ES-I3 (cell line): ENCODE measurements at regions not wholly inside any gene's neighbourhood (a gene's known extent, or its start where the extent isn't known, plus 50 kb on each side); places are given as distances from the start of the nearest gene placed in this dataset.

Experiments
- H3K36me3 ChIP-seq: 2 replicates; pipeline ENCODE4 v1.6.1; 2013; ENCODE audit warnings: mild to moderate bottlenecking, low read length, control low read depth, moderate library complexity; ENCODE audit not compliant: insufficient read depth
- H3K4me1 ChIP-seq: 2 replicates; pipeline ENCODE4 v1.6.1; 2013; ENCODE audit warnings: mild to moderate bottlenecking, control low read depth, low read length; ENCODE audit not compliant: insufficient read depth
- H3K9ac ChIP-seq: 2 replicates; pipeline ENCODE4 v1.6.1; 2013; ENCODE audit warnings: low read depth, mild to moderate bottlenecking, low read length, moderate library complexity
- H3K9me3 ChIP-seq: 2 replicates; pipeline ENCODE4 v1.6.1; 2013; ENCODE audit warnings: mild to moderate bottlenecking, low read length, moderate library complexity; ENCODE audit not compliant: control insufficient read depth, insufficient read depth

DNA sequence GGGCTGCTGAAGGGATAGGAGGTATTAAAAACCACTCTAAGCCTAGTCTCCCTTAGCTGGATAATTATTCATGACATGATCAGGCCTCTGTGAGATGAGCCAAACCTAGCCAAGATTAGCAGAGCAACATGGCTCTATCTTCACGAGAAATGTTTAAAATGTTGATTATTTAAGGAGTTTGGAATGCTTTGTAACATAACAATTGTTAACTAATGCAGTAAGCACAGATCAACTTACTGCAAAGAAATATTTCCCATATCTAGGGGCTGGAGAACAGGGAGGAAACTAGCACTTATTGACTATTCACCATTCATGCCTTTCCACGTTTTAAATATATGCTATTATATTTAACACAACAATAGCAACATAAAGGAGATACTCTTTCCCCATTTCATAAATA, 833.7 kb upstream of the CHAC2 start:
- H3K9ac ChIP-seq = no peak overlapping the region
- no peaks in the 10 kb centered on the region for H3K36me3 ChIP-seq
- peaks cover 3% of the 10 kb centered on the region; the same call in 1 of the 2 replicates for H3K9me3 ChIP-seq
- H3K4me1 ChIP-seq = no peaks in the 10 kb centered on the region; the same call in 1 of the 2 replicates

DNA sequence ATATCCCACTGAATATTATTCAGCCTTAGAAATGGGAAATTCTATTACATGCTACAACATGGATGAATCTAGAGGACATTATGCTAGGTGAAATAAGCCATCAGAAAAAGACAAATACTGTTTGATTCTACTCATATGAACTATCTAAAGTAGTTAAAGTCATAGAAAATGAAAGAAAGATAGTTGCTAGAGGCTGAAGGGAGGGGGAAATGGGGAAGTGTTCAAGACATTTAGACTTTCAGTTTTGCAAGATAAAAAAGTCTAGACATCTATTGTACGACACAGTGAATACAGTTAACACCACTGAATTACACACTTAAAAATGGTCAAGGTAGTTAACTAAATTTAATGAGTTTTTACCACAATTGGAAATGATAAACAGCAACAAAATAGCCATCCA, 835.9 kb upstream of the CHAC2 start:
- no peaks in the 10 kb centered on the region; the same call in 1 of the 2 replicates for H3K4me1 ChIP-seq
- peaks cover 3% of the 10 kb centered on the region for H3K9me3 ChIP-seq
- H3K36me3 ChIP-seq = no peaks in the 10 kb centered on the region
- no peak overlapping the region for H3K9ac ChIP-seq

DNA sequence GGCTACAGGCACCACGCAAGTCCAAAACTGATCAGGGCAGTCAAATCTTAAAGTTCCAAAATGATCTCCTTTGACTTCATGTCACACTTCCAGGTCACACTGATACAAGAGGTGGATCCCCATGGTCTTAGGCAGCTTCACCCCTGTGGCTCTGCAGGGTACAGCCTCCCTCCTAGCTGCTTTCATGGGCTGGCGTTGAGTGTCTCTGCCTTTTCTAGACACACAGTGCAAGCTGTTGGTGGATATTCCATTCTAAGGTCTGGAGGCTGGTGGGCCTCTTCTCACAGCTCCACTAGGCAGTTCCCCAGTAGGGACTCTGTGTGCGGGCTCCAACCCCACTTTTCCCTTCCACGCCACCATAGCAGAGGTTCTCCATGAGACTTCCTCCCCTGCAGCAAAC, 838.2 kb upstream of the CHAC2 start:
- H3K4me1 ChIP-seq = no peaks in the 10 kb centered on the region; the same call in 1 of the 2 replicates
- no peaks in the 10 kb centered on the region for H3K36me3 ChIP-seq
- H3K9ac ChIP-seq = no peak overlapping the region
- H3K9me3 ChIP-seq = peaks cover 3% of the 10 kb centered on the region

DNA sequence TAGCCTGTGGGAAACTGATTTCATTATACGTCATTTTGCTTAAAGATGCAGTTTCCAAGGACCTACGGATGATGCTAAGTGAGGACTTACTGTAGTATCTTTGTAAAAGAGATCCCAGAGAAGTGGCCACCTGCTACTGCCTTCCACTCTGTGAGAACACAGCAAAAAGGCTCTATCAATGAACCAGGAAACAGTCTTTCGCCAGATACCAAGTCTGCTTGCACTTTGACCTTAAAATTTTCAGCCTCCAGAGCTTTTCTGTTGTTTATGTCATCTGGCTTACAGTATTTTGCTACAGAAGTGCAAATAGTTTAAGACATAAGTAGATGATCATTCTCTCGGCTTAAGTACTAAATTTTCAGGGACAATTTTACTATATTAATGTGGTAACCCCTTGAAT, 847.9 kb upstream of the CHAC2 start:
- H3K9ac ChIP-seq = no peak overlapping the region
- H3K4me1 ChIP-seq = no peaks in the 10 kb centered on the region
- H3K36me3 ChIP-seq = no peaks in the 10 kb centered on the region
- no peaks in the 10 kb centered on the region for H3K9me3 ChIP-seq

DNA sequence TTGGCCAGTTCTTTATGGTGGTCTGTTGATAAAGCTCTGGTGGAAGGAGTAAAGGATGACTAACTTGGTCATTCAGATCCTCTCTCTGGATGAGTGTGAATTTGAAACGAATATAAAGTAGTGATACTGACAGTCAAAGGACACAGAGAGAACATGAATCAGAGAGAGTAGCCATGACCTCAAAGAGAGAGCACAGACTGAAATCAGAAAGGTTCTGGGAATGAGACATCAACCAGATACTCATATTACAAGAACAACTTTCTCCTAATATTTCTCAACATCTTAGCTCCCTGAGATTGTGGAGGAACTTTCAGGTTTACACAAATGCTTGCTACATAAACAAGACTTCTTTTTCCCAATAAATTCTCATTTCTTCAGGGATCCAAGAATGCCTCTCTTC, 849.1 kb upstream of the CHAC2 start:
- no peaks in the 10 kb centered on the region for H3K9me3 ChIP-seq
- H3K36me3 ChIP-seq = no peaks in the 10 kb centered on the region
- H3K4me1 ChIP-seq = no peaks in the 10 kb centered on the region
- H3K9ac ChIP-seq = no peak overlapping the region

DNA sequence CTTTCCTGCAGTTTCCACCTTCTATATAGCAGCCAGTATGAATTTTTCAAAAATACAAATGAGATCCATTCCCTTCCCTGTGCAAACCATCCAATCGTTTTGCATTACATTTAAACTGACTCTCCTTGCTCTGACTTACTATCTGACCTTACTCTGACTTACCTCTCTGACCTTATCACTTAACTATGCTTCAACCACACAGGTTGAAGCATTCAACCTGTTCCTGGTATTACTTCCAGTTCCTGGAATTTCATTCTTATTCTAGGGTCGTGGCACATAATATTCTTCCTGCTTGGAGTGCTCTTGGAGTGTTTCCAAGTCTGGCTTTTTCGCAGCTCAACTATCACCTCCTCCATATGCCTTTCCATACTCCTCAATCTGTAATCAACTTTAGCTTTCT, 850.6 kb upstream of the CHAC2 start:
- H3K9ac ChIP-seq = no peak overlapping the region
- H3K36me3 ChIP-seq = no peaks in the 10 kb centered on the region
- H3K9me3 ChIP-seq = no peaks in the 10 kb centered on the region
- no peaks in the 10 kb centered on the region for H3K4me1 ChIP-seq

DNA sequence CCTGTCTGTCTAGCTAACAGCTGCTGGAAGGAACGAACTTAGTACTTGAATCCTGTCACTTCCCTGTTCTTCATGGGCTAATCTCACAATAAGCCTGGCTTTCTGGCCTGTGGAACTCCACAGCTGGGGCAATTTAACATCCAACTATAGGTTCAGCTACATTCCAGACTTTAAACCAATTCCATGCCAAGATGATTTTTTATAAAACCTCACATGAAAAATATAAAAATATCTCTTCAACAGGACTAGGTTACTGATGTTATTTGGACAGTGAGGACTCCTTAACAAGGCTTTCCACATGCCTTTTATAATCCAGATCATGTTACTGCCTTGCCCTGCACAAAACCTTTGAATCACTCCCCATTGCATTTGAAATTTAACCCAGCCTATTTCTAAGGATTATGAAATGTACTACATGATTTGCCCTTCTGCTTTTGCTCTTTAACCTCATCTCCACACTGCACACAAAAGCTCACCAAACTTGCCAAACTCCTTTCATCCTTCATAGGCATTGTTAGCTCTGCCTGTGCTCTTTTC, 863.2 kb upstream of the CHAC2 start:
- no peaks in the 10 kb centered on the region for H3K4me1 ChIP-seq
- no peak overlapping the region for H3K9ac ChIP-seq
- no peaks in the 10 kb centered on the region for H3K36me3 ChIP-seq
- H3K9me3 ChIP-seq = no peaks in the 10 kb centered on the region; the same call in none of the 2 replicates

DNA sequence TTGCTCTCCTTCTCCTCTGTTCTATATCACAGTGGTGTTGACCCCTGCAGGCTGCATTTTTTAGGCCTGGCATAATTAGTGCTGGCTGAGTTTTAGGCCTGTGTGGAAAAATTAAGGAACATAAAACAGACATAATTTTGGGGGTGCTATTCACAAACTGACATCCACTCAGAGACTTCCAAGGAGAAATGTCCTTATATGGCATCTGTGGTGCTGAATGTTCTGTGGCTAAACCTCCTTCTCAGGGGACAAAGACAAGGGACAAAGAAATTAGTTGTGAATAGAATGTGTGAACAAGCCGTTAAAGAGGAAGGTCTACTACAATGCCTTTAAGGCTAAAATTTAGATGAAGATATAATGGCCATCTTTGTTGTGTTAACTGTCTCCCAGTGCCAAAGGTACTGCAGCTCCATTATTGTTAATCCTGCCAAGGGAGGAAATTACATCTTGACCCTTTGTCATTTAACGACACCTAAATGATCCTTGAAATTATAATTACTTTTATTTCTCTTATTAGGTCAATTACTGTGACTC, 870.0 kb upstream of the CHAC2 start:
- H3K9ac ChIP-seq = no peak overlapping the region
- no peaks in the 10 kb centered on the region for H3K4me1 ChIP-seq
- H3K36me3 ChIP-seq = no peaks in the 10 kb centered on the region; the same call in 1 of the 2 replicates
- peaks cover 4% of the 10 kb centered on the region for H3K9me3 ChIP-seq

DNA sequence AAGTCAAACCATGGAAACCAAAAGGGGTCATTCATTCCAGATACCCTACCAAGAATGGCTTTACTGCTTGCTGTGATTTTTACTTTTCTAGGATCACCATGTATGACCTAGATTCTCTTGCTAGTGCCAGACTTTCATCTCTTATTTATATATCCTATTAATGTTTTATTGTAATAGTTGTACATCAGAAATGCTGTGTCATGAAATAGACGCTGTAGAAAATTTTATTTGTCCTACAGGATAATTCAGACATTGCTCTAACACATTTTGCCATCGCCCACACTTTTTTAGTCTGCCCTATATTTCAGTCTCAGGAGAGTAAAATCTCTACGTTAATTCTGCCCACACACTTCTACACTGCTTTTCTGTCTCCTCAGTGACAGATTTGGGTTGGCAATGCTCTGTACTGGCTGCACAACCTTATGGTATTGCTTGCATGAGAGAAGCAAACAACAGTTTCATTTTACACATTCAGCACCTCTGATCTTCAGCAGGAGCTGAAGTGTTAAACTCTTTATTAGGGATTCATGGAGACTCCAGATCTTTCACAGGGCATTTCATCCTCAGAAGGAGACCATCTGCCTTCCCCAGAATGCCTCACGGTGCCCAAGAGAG, 871.8 kb upstream of the CHAC2 start:
- H3K4me1 ChIP-seq = no peaks in the 10 kb centered on the region
- H3K36me3 ChIP-seq = no peaks in the 10 kb centered on the region; the same call in 1 of the 2 replicates
- H3K9me3 ChIP-seq = peaks cover 7% of the 10 kb centered on the region
- H3K9ac ChIP-seq = no peak overlapping the region

DNA sequence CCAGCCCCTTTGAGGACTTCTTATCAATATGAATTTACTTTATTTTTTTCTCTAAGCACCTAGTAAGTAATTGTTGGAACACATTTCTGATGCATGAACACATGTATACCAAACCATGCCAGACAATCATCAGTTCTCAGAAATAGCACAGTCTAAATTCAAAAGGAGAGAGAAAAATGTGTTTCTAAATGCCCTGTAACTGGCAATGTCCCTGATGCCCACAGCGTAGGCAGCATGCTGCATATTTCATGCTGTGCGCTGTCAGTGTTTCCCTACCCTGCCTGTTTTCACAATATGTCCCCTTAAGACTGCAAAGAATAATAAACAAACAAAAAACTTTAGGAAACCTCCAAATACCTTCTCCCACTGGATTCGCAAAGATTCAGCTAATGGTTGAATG, 881.0 kb upstream of the CHAC2 start:
- no peaks in the 10 kb centered on the region; the same call in 1 of the 2 replicates for H3K4me1 ChIP-seq
- H3K36me3 ChIP-seq = no peaks in the 10 kb centered on the region
- H3K9ac ChIP-seq = no peak overlapping the region
- H3K9me3 ChIP-seq = no peaks in the 10 kb centered on the region

DNA sequence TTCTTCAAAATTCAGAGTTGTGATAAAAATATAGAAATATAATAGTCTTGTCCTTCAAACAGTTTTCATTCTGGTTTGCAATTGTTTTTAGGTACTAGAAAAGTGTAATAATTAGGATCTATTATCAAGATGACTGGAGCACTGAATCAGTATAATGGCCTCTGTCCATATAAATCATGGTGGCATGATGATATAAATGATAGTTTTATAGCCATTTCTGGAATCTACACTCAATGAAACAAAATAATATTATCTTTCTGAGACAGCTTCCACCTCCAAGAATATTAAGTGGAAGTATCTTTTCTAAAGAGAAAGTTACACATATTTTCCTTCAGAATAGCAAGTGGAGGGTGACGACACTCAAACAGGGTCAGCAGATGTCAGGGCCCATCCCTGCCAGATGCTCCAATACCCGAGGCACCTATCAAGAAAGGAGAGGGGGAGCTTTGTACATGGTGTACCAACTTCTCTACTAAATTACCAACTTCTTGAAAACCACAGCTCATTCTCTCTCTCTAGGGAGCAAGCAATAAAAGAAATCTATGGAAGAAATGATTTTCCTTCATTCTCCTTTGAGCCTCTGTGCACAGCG, 882.7 kb upstream of the CHAC2 start:
- H3K9me3 ChIP-seq = no peaks in the 10 kb centered on the region
- H3K9ac ChIP-seq = no peak overlapping the region
- H3K36me3 ChIP-seq = no peaks in the 10 kb centered on the region

DNA sequence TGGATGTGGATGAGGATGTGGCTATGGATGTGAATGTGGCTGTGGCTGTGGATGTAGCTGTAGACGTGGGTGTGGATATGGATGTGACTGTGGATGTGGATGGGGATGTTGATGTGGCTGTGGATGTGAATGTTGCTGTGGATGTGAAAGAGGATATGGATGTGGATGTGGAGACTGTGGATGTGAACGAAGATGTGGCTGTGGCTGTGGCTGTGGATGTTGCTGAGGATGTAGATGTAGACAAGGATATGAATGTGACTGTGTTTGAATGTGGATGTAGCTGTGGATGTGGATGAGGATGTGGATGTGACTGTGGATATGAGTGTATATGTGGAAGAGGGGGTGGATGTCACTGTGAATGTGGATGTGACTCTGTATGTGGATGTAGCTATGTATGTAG, 884.6 kb upstream of the CHAC2 start:
- Histone ChIP-seq H3K4me1 (no peaks in the 10 kb centered on the region; the same call in 1 of the 2 replicates), H3K36me3 (no peaks in the 10 kb centered on the region), H3K9ac (no peak overlapping the region), H3K9me3 (no peaks in the 10 kb centered on the region)

More for the DNA sequence above, 882.7 kb upstream of the CHAC2 start:
- no peaks in the 10 kb centered on the region; the same call in 1 of the 2 replicates for H3K4me1 ChIP-seq

DNA sequence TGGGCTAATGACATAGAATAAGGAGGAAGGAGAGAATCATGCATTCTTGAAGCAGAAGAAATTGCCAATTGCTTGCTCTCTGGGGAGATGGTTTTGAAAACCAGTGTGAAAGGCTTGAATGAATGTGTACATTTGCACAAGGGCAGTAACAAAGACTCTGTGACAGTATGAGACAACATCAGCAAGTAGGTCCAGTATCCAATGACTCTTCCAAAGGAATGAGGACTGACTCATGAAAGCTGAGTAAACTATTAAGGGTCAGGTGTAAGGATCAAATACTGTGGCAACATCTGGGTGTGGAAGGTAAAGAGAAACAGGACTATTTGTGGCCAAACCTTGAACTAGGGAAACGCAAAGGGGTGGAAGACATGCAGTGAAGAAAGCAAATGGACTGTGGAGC, 886.0 kb upstream of the CHAC2 start:
- Histone ChIP-seq H3K9me3 (no peaks in the 10 kb centered on the region), H3K36me3 (no peaks in the 10 kb centered on the region), H3K4me1 (no peaks in the 10 kb centered on the region; the same call in 1 of the 2 replicates), H3K9ac (no peak overlapping the region)

DNA sequence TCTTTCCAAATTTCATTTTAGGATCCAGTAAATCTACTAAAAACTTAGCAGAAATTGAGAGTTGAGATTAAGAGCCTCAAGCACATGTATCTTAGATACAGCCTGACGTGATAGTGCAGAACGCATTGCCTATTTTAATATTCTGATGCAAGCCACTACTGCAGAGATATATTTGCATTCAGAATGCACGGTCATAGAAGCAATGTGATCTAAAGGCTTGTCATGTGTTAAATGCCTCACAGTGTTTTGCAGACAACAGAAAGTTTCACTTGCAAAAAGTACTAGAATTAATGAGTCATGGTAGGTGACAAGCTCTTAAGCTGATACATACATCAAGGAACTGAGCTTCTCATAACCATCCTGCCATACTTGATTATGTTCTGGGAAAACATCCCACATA, 886.7 kb upstream of the CHAC2 start:
- H3K9me3 ChIP-seq = no peaks in the 10 kb centered on the region
- H3K4me1 ChIP-seq = no peaks in the 10 kb centered on the region; the same call in 1 of the 2 replicates
- H3K36me3 ChIP-seq = no peaks in the 10 kb centered on the region
- no peak overlapping the region for H3K9ac ChIP-seq

DNA sequence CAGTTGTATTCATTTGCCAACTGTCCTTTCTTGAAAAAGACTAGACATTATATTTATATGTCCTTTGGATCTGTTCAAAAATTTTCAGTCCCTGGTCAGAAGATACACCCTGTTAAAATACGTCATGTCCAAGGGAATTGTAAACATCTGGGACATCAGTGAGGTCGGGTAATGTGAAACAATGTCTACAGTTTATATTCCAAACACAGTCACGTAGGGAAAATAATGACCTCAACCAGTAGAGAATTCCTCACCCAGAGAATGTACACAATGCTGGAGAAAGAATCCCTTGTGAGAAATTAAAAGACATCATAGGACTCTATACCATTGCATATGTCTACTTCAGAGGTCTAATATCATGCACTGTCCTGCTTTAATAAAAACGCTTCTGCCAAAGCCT, 888.0 kb upstream of the CHAC2 start:
- Histone ChIP-seq H3K4me1 (no peaks in the 10 kb centered on the region), H3K9ac (no peak overlapping the region), H3K9me3 (no peaks in the 10 kb centered on the region), H3K36me3 (no peaks in the 10 kb centered on the region)
